Neural cell (in vitro differentiated cells): ENCODE measurements at regions not wholly inside any gene's neighbourhood (a gene's known extent, or its start where the extent isn't known, plus 50 kb on each side); places are given as distances from the start of the nearest gene placed in this dataset.

Experiments
- H2AFZ ChIP-seq: fragments of 200-600, 300-800 bp; sonication (generic), shearing (Covaris generic); 2 replicates; pipeline ENCODE4 v1.6.0; 2014; ENCODE audit warnings: low read depth, mild to moderate bottlenecking, antibody characterized with exemption, low read length, moderate library complexity
- H3F3A ChIP-seq: fragments of 200-600 bp; shearing (Covaris generic); 2 replicates; pipeline ENCODE4 v1.6.1; 2016; ENCODE audit warnings: mild to moderate bottlenecking, moderate library complexity, mixed read lengths, antibody characterized with exemption, low read length; ENCODE audit not compliant: insufficient read depth, poor library complexity, severe bottlenecking
- H3K27ac ChIP-seq: fragments of 200-600, 300-800 bp; sonication (generic), shearing (Covaris generic); 2 replicates; pipeline ENCODE4 v1.5.1; 2014; ENCODE audit warnings: mild to moderate bottlenecking, low read length, moderate library complexity
- H3K27me3 ChIP-seq: fragments of 300-800, 200-600 bp; sonication (generic), shearing (Covaris generic); 2 replicates; pipeline ENCODE4 v1.6.0; 2014; ENCODE audit warnings: mild to moderate bottlenecking, low read depth, low read length, moderate library complexity; ENCODE audit not compliant: insufficient read depth
- H3K36me3 ChIP-seq: fragments of 300-800, 200-600 bp; sonication (generic), shearing (Covaris generic); 2 replicates; pipeline ENCODE4 v1.5.1; 2014; ENCODE audit warnings: mild to moderate bottlenecking, antibody characterized with exemption, low read length, moderate library complexity; ENCODE audit not compliant: insufficient read depth
- H3K4me2 ChIP-seq: fragments of 300-800, 200-600 bp; sonication (generic), shearing (Covaris generic); 2 replicates; pipeline ENCODE4 v1.6.0; 2014; ENCODE audit warnings: mild to moderate bottlenecking, low read length
- H3K4me3 ChIP-seq: fragments of 300-800, 200-600 bp; sonication (generic), shearing (Covaris generic); 2 replicates; pipeline ENCODE4 v1.5.1; 2014; ENCODE audit warnings: mild to moderate bottlenecking, low read length, moderate library complexity
- H3K79me2 ChIP-seq: fragments of 200-600 bp; shearing (Covaris generic); replicated peaks from 2 replicates; pipeline ENCODE4 v1.6.0; 2014; ENCODE audit warnings: mild to moderate bottlenecking, low read length, moderate library complexity; ENCODE audit not compliant: insufficient read depth
- H3K9ac ChIP-seq: fragments of 300-800, 200-600 bp; sonication (generic), shearing (Covaris generic); 2 replicates; pipeline ENCODE4 v1.6.1; 2016; ENCODE audit warnings: mild to moderate bottlenecking, low read length, mixed read lengths
- H3K9me2 ChIP-seq: fragments of 200-600 bp; shearing (Covaris generic); 2 replicates; pipeline ENCODE4 v1.6.1; 2016; ENCODE audit warnings: mild to moderate bottlenecking, low read length, mixed read lengths; ENCODE audit not compliant: insufficient read depth
- H3K9me3 ChIP-seq: fragments of 200-600, 300-800 bp; sonication (generic), shearing (Covaris generic); 2 replicates; pipeline ENCODE4 v1.6.1; 2016; ENCODE audit warnings: mild to moderate bottlenecking, mixed run types, low read length, moderate library complexity, mixed read lengths
- H4K20me1 ChIP-seq: fragments of 200-600 bp; shearing (Covaris generic); 2 replicates; pipeline ENCODE4 v1.6.1; 2016; ENCODE audit warnings: mild to moderate bottlenecking, mixed run types; ENCODE audit not compliant: insufficient read depth
- EP300 ChIP-seq: fragments of 450-650 bp; conservative IDR thresholded peaks from 2 replicates; pipeline ENCODE4 v1.6.1; 2014; ENCODE audit warnings: antibody characterized with exemption, mild to moderate bottlenecking, moderate library complexity; ENCODE audit not compliant: poor library complexity, severe bottlenecking
- EZH2 ChIP-seq: fragments of 200-600, 300-800 bp; shearing (Covaris generic), sonication (generic); IDR thresholded peaks from 2 replicates; pipeline ENCODE4 v1.6.1; 2014; ENCODE audit warnings: antibody characterized with exemption, low read length, borderline replicate concordance, mild to moderate bottlenecking; ENCODE audit not compliant: insufficient read depth, poor library complexity, severe bottlenecking
- MXI1 ChIP-seq: fragments of 450-650 bp; conservative IDR thresholded peaks from 2 replicates; pipeline ENCODE4 v1.6.1; 2014; ENCODE audit warnings: antibody characterized with exemption, mild to moderate bottlenecking; ENCODE audit not compliant: poor library complexity, severe bottlenecking
- POLR2AphosphoS5 ChIP-seq: IDR thresholded peaks from 2 replicates; pipeline ENCODE4 v1.6.1; 2012
- RAD21 ChIP-seq: fragments of 450-650 bp; conservative IDR thresholded peaks from 2 replicates; pipeline ENCODE4 v1.6.1; 2014; ENCODE audit warnings: antibody characterized with exemption, mild to moderate bottlenecking, moderate library complexity
- SMC3 ChIP-seq: fragments of 450-650 bp; conservative IDR thresholded peaks from 2 replicates; pipeline ENCODE4 v1.6.1; 2014; ENCODE audit warnings: antibody characterized with exemption, mild to moderate bottlenecking, moderate library complexity; ENCODE audit not compliant: poor library complexity
- TAF1 ChIP-seq: IDR thresholded peaks from 2 replicates; pipeline ENCODE4 v1.6.1; 2012; ENCODE audit warnings: low read depth
- TF ChIP-seq, protein P1 (sequence below): IDR thresholded peaks from 2 replicates; pipeline ENCODE4 v1.6.1; 2012; ENCODE audit warnings: borderline replicate concordance
- TF ChIP-seq, protein P2 (sequence below): fragments of 450-650 bp; IDR thresholded peaks from 2 replicates; pipeline ENCODE4 v1.5.1; 2014; ENCODE audit warnings: antibody characterized with exemption, mild to moderate bottlenecking, moderate library complexity; ENCODE audit not compliant: poor library complexity, severe bottlenecking

DNA sequence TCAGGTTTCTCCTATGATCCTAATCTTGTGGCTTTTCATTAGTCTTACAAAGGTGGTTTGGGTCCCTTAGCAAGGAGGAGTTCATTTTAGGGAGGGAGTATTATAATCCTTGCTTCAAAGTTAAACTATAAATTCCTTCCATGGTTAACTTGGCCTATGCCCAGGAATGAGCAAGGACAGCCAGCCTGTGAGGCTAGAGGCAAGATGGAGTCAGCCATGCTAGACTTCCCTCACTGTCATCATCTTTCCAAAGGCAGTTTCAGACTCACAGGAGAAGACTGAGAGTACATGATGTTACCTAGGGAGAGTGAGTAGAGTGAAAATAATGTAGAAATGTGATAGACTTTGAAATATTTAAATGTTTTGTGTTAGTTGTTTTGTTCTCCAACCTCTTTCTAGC lies 192.3 kb downstream of the GPAT3 start:
- no peaks in the 10 kb centered on the region for H3K9me3 ChIP-seq
- no peak overlapping the region for H3K27ac ChIP-seq
- no peaks in the 10 kb centered on the region for H3K9me2 ChIP-seq
- no peak overlapping the region for H3K9ac ChIP-seq
- no peak overlapping the region for H2AFZ ChIP-seq
- H3K4me2 ChIP-seq = no peak overlapping the region
- TF ChIP-seq, protein P1, sequence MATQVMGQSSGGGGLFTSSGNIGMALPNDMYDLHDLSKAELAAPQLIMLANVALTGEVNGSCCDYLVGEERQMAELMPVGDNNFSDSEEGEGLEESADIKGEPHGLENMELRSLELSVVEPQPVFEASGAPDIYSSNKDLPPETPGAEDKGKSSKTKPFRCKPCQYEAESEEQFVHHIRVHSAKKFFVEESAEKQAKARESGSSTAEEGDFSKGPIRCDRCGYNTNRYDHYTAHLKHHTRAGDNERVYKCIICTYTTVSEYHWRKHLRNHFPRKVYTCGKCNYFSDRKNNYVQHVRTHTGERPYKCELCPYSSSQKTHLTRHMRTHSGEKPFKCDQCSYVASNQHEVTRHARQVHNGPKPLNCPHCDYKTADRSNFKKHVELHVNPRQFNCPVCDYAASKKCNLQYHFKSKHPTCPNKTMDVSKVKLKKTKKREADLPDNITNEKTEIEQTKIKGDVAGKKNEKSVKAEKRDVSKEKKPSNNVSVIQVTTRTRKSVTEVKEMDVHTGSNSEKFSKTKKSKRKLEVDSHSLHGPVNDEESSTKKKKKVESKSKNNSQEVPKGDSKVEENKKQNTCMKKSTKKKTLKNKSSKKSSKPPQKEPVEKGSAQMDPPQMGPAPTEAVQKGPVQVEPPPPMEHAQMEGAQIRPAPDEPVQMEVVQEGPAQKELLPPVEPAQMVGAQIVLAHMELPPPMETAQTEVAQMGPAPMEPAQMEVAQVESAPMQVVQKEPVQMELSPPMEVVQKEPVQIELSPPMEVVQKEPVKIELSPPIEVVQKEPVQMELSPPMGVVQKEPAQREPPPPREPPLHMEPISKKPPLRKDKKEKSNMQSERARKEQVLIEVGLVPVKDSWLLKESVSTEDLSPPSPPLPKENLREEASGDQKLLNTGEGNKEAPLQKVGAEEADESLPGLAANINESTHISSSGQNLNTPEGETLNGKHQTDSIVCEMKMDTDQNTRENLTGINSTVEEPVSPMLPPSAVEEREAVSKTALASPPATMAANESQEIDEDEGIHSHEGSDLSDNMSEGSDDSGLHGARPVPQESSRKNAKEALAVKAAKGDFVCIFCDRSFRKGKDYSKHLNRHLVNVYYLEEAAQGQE = no peak
- no peaks in the 10 kb centered on the region for H3K36me3 ChIP-seq
- no peaks in the 10 kb centered on the region for H3K79me2 ChIP-seq
- no peak overlapping the region for H3K4me3 ChIP-seq
- H4K20me1 ChIP-seq = no peaks in the 10 kb centered on the region
- H3F3A ChIP-seq = peaks cover 3% of the 10 kb centered on the region
- H3K27me3 ChIP-seq = no peaks in the 10 kb centered on the region

DNA sequence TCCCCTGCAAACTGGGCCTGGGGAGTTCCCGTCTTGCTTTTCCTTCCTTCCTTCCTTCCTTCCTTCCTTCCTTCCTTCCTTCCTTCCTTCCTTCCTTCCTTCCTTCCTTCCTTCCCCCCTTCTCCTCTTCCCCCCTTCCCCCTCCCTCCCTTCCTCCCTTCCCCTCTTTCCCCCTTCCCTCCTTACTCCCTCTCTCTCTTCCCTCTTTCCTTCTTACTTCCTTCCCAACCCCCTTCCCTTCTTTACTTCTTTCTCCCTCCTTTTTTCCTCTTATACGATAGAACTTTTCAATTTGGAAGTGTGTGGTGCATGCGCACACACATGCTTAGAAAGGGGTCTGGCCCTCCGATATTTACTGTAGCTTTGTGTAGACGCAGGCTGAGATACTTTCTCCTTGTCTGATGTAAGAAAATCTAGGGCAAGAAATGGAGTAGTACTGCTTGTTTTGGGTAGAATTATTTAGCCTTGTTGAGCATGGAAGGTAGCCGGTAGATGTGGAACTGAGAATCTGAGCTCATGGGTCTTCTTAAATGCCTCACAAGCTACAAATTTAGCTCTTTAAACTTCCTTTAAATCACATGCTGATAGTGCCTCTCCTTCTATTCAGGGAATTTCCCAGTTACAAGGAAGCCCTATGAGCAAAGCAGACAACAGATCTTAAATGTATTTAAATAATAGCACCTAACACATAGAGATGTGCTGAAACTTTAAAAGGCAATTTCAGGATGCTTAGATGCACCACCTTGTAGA lies 189.6 kb downstream of the GPAT3 start:
- TF ChIP-seq SMC3 (no peak), RAD21 (no peak), TAF1 (no peak), EZH2 (no peak), EP300 (no peak), MXI1 (no peak), POLR2AphosphoS5 (no peak)
- TF ChIP-seq, protein P2, sequence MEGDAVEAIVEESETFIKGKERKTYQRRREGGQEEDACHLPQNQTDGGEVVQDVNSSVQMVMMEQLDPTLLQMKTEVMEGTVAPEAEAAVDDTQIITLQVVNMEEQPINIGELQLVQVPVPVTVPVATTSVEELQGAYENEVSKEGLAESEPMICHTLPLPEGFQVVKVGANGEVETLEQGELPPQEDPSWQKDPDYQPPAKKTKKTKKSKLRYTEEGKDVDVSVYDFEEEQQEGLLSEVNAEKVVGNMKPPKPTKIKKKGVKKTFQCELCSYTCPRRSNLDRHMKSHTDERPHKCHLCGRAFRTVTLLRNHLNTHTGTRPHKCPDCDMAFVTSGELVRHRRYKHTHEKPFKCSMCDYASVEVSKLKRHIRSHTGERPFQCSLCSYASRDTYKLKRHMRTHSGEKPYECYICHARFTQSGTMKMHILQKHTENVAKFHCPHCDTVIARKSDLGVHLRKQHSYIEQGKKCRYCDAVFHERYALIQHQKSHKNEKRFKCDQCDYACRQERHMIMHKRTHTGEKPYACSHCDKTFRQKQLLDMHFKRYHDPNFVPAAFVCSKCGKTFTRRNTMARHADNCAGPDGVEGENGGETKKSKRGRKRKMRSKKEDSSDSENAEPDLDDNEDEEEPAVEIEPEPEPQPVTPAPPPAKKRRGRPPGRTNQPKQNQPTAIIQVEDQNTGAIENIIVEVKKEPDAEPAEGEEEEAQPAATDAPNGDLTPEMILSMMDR = no peak
- TF ChIP-seq, protein P1 = no peak
- Histone ChIP-seq H3K27me3 (peaks cover 4% of the 10 kb centered on the region), H3K4me2 (no peak overlapping the region), H3K79me2 (no peaks in the 10 kb centered on the region), H3K9me3 (no peaks in the 10 kb centered on the region), H3K27ac (peak overlapping the region; percentile 54), H3K9ac (peak overlapping the region; percentile 18), H3F3A (peaks cover 3% of the 10 kb centered on the region), H3K9me2 (no peaks in the 10 kb centered on the region), H3K36me3 (no peaks in the 10 kb centered on the region), H4K20me1 (no peaks in the 10 kb centered on the region), H2AFZ (no peak overlapping the region), H3K4me3 (peak overlapping the region; percentile 30)
